Activated CD4-positive, alpha-beta T cell treated with anti-CD3 and anti-CD28 coated beads, Interleukin-2, amount 50 U/mL, for 1 hour (primary cell): ENCODE measurements at regions not wholly inside any gene's neighbourhood (a gene's known extent, or its start where the extent isn't known, plus 50 kb on each side); places are given as distances from the start of the nearest gene placed in this dataset.
"Not testable (repeated sequence)": the region's sequence is repeated elsewhere in the genome, so short reads cannot be mapped to it uniquely, and the experiment has no call there.

Experiments
- DNase-seq: peaks from one replicate; pipeline ENCODE4 v3.0.0-alpha.2; 2020

DNA sequence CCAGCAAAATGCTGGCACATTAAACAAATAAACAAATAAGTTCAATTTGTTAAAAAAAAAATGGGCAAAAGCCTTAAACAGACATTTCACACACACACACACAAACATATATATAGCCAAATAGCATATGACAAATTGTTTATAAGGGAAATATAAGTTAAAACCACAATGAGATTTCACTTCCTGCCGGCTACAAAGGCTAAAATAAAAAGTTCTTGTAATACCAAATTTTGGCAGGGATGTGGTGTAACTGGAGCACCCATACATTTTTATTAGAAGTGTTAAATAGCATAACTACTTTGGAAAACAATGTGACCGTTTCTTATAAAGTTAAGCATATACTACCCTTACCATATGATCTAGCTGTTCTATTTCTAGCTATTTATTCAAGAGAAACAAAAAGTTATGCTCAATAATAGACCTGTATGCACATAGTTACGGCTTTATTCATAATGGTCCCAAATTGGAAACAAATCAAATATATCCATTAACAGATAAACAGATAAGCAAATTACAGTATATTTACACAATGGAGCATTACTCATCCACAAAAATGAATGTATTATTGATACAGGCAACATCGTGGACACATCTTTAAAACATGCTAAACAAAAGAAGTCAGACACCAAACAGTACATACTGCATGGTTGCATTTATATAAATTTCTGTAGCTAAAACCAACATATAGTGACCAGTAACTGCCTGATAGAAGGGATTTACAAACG is 93.9 kb downstream of the EOMES start:
- DNase-seq: no peak

DNA sequence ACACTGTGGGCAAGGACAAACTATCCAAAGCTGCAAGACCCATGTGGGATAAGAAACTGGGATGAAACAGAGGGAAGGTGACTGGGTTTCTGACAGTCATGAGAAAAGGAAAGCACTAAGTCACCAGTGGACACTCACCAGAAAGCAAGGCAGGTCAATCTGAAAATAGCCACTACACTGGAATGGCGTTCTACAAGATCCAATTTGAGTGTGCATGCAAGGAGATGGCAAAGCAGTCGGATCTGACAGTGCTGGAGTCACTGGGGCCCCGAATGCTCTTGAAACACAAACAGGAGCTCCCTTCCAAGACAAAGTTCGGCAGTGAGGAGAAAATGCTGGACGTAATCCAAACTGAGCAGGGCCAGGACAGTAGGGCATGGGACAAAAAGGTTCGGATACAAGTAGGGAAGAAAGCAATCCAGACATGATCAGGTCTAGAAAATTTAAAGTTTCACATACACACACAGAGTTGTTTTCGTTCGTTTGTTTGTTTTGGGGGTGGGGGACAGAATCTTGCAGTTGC is 95.5 kb downstream of the EOMES start:
- DNase-seq: no peak

- no peak for DNase-seq
These were observed 96.3 kb downstream of the EOMES start for GRCh38 chr3:27625864-27626263.

- DNase-seq: no peak
These were observed 98.9 kb downstream of the EOMES start for GRCh38 chr3:27623085-27623753.

DNA sequence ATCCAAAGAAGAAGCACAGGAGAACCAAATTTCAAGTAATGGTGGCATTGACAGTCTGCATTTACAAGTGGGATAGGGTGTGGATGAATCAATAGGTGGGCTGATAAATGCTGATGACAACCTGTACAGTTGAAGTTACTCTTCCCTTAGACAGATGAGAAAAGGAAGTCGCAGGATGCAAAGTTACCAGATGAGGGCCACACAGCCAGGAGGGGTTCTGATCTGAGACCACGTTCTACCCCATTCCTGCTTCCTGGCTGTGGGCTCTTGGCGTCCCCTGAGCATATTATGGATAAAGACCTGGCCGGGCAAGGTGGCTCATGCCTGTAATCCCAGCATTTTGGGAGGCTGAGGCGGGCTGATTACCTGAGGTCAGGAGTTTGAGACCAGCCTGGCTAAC is 104.6 kb downstream of the EOMES start:
- DNase-seq: no peak

DNA sequence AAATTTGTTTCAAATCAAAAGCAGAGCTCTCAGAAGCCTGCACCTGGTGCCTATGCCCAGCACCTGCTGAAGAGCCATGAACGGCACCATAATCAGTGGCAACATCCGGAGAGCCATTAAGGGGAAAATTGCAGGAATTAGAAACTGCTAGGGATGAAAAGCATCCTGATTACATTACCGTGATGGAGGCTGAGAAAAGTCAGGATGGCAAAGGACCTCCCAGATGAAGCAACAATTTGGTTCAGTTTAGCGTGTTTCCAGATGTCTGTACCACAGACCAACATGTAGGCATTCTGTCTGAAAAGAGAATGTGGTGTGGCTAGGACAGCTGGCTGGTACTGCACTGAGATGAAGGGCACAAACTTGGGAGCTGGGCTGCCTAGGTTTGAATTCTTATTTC is 106.1 kb downstream of the EOMES start:
- DNase-seq: no peak

DNA sequence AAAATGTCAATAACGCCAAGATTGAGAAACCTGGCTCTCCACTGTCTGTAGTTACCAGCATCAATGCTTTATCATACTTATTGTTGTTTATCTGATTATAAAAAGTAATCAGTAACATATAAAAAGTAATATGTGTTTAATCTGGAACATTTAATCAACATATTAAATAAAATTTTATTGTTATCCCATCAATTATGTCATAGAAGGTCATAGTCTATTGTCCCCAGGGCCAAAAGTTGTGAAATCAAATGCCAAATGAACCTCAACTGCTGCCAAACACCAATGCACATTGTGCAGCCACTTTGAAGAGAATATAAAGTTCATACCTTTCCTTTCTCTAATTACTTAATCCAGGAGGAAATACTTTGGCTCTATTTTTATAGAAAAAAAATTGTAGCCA is 106.6 kb downstream of the EOMES start:
- DNase-seq: no peak

GRCh38 chr3:27614592-27614991 is 107.5 kb downstream of the EOMES start:
- no peak for DNase-seq

GRCh38 chr3:27613846-27614500 is 108.2 kb downstream of the EOMES start:
- no peak for DNase-seq

DNA sequence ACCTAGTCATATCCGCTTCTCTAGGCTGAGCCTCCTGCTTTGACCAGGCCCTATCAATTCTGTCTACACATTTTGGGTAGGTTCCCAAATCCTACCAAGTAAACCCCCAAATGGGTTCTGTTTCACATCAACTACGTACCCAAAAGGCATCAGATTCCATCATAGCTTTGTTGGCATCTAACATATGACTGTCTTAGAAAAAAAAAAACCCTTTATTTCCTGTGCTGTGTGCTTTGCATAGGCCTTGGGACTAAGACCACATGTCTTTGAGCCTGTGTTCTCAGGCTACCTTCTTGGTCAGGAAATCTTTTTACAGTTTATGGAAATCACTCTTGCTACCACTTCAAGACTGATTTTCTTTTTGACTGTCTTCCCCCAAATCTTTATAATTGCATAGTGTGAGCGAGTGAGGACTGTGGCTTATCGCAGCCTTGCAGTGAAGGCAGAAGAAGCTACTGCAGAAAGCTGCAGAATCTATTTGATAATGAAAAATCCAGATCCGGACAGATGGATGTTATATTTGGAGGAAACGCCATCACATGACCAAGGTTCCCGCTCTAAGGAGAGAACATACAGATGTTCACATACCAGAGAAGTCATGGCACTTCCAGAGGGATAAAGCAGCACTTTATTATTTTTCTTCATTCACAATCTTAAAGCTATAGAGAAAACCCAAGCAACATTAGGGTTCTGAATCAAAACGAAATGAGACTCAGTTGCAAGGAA is 111.2 kb downstream of the EOMES start:
- no peak for DNase-seq

- DNase-seq: no peak
These were observed 114.8 kb downstream of the EOMES start for GRCh38 chr3:27607370-27607769.

DNA sequence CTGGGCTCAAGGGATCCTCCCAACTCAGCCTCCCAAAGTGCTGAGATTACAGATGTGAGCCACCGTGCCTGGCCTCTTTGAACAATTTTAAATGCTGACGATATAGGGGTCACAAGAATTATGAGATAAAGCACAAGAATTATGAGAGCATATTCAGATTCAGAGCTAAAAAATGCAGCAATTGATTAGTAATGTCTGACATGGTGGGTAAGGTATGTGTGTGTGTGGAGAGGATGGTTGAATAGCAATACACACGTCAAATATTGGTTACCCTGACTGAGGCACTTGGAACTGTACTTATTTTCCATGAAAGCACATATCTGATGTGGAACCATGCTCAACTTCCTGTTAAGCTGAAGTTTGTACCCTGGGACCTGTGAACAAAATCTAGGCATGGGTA is 115.6 kb downstream of the EOMES start:
- no peak for DNase-seq

GRCh38 chr3:27601311-27601710 is 117.1 kb upstream of the SLC4A7 start:
- DNase-seq: not testable (repeated sequence)

- DNase-seq: not testable (repeated sequence)
These were observed 115.6 kb upstream of the SLC4A7 start for GRCh38 chr3:27599741-27600140.

DNA sequence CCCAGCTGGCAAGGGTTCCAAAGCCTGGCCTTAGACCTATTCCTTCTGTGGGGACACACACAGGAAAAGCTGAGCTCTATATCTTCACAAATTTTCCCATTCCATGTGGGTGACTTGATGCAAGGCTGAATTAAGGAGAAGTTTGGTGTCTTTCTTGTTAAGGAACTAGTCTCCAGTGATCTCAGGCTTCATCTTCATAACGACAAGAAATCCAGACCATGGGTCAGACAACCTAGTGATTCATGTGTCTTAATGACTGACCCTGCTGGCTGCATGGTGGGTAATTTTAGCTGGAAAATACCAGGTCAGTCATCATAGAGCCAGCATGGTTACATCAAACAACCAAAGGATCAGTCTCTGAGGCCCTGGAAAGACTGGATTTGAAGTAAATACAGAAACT is 112.7 kb upstream of the SLC4A7 start:
- DNase-seq: no peak

DNA sequence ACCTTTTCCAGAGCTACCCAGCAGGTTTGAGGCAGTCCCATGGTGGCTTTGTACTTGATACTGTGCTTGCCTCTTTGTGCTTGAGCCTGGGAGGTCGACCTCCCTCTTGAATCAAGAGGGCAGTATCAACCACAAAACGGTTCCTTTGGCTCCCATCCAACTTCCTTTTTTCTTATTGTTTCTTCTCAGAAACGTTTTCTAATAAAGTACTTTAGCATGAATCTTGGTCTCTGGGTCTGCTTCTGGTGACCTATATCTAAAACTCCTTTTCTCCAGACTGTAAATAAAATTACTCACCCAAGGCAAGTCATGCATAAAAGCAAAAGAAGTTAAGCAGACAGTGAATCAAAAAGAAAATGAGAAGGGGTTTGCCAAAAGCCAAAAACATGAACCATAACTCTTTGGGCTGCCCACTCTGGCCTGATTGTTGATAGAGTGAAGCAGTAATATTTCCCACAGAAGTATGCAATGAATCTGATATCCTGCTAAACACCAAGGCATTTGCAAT is 112.2 kb upstream of the SLC4A7 start:
- DNase-seq: no peak

- DNase-seq: no peak
These were observed 110.0 kb upstream of the SLC4A7 start for GRCh38 chr3:27594096-27594690.

DNA sequence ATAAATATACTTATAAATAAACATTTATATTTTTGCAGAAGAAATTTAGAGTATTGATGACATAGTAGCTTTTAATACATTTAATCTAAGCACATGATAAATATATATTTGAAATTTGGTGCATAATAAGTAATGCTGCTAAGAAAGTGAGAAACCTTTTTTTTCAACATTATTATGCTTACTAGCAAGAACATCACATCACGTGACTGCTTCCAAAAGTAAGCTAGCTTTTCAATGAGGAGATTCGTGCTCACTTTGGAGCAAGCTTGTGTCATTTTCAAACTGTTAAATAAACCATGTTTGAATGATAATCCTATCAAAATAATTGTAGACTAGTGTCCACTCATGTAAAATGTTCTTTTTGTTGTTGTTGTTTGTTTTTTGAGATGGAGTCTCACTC is 109.0 kb upstream of the SLC4A7 start:
- no peak for DNase-seq

GRCh38 chr3:27591312-27592210 is 107.4 kb upstream of the SLC4A7 start:
- DNase-seq: no peak

DNA sequence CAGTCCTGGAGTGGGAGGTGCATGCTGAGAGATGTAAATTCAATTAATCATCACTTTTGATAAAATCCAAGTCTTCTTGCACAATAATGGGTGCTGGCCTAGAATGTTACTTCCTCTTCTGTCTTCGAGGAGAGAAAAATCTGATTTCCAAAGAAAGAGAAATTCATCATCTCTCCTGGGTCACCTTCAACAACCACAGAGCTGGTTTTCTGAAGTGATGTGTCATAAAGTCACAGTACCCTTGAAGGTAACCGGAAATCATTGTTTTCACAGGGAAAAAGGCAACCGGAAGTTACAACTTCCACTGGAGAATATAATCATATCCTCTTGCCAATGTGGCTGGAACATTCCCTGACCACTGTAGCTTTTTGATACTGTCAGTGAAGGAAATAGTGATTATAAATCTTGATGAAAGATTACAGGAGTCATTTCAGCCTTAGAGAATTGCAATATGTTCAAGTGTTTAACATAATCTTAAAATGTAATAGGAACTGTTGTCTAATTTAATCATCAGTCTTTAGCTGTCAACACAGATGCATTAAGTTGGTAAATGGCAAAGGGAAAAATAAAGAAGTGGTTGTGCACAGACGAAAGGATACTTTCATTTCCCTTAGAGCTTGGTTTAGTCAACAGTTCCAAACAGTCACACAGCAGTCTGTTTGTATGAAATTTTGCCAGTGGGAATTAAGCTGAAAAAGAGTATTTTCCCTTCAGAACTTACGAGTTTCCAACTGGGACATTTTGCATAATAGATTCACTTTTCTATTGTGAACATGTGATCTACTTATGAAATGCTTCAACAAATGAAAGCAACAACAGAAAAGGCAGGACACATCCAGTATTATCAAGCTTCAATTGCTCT is 106.5 kb upstream of the SLC4A7 start:
- DNase-seq: no peak

GRCh38 chr3:27589795-27590194 is 105.6 kb upstream of the SLC4A7 start:
- no peak for DNase-seq
